HG03442 (cell line): ENCODE measurements at regions not wholly inside any gene's neighbourhood (a gene's known extent, or its start where the extent isn't known, plus 50 kb on each side); places are given as distances from the start of the nearest gene placed in this dataset.
"Not testable (repeated sequence)": the region's sequence is repeated elsewhere in the genome, so short reads cannot be mapped to it uniquely, and the experiment has no call there.

Source experiments
- ATAC-seq: cut with Tn5 transposase; IDR thresholded peaks from one replicate; pipeline ENCODE4 v1.9.1; 2021; ENCODE audit warnings: mild to moderate bottlenecking, moderate library complexity; ENCODE audit not compliant: unreplicated experiment

GRCh38 chr15:77944002-77944867, 133.3 kb downstream of the TBC1D2B start:
- ATAC-seq: no peak

DNA sequence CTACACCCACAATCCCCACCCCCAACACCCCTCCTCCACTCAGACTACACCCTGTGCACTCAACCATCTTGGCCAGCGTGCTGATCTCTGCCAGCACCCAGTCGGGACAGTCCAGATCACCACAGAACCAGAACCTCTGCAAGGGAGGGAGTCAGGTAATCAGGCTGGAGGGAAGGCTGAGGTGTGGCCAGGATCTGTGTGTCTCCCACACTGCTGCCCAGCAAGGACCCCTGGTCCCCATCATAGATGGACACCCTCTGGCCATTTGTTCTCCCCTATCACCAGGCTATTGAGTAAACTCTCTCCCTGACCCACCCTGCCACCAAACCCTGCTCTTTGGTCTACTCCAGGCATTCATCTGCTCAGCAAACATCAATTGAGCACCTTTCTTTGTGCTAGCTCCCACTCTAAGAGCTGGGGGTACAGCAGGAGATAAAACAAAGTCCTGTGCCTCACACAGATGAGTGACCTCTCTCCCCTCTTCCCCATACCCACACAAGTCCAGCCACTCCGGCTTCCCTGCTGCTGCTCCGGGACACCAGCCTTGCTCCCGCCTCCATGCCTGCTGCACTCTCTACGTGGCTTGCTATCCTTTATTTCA, 134.8 kb downstream of the TBC1D2B start:
- ATAC-seq: no peak

DNA sequence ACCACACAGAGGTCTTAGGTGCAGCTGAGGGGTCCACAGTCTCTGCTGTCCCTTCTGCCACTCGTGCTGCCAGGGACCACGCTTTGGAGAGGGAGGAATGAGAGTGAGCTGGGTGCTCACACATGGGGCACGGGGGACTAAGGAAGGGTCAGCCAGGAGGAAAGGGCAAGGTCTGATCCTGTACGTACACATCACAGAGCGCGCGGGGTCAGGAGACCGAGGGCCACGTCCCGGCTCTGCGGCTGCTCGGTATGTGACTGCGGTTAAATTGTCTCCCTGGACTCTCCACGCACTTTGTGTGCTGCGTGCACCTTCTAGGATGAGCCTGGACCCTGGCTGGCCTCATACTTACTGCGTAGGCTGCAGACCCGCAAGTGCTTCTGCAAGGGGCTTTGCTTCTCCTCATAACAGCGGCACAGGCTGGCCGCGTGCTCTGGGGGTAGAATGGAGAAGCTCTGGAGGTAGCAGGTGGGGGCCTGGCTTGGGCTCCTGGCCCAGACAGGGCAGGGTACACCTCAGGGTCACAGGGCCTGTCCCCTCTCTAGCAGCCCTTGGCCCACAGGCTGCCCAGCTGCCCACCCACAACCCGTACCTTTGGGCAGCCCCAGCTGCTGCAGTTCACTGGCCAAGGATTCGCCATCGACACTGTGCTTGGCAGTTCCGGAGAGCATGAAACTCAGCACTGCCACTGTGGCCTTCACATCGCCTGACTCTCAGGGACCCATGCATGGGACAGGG, 136.3 kb downstream of the TBC1D2B start:
- not testable (repeated sequence) for ATAC-seq

DNA sequence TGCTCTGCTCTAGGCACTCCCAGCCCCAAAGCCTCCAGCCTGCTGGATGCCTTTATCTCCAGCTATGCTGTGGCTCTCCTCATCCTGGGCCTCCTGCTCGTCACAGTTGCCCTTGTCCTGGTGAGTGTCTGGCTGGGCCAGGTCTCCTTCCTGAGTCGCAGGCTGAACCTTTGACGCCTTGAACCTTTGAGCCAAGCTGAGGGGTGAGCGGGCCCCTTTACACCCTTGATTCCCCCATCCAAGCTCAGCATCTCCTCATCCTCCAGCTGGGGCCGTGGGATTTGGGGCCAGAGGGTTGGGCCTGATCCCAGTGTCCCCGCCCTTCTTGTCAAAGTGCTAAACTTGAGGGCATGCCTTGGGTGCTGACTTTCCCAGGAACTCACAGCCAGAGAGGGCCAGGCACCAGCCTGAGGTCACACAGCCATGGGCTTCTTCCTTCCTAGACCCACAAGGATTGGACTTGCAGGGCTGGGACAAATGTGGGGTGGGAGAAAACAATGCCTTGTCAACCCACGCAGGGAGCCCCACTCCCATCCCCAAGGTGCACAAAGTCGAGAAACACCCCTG, 137.0 kb downstream of the TBC1D2B start:
- no peak for ATAC-seq

DNA sequence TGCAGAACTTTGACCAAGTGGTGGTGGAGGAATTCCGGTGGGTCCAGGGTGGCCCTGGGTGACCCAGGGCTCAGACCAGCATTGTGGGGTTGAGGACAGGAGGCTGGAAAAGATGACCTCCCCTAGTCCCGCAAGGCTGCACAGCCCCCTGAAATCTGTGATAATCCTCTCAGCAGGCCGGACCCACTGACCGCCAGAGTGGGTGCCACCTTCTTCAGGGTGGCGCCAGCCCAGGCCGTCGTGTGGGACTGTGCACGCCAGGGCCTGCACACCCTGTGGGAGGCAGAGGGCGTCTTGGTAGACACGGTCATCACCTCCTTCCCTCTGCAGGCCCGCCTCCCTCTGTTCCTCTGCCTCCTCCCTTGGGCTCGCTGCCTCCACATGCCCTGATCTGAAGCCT, 137.7 kb downstream of the TBC1D2B start:
- ATAC-seq: no peak

GRCh38 chr15:77939026-77939425, 138.5 kb downstream of the TBC1D2B start:
- not testable (repeated sequence) for ATAC-seq

GRCh38 chr15:77938546-77938945, 139.0 kb downstream of the TBC1D2B start:
- ATAC-seq: not testable (repeated sequence)

GRCh38 chr15:77936567-77936966, 140.9 kb downstream of the TBC1D2B start:
- not testable (repeated sequence) for ATAC-seq

DNA sequence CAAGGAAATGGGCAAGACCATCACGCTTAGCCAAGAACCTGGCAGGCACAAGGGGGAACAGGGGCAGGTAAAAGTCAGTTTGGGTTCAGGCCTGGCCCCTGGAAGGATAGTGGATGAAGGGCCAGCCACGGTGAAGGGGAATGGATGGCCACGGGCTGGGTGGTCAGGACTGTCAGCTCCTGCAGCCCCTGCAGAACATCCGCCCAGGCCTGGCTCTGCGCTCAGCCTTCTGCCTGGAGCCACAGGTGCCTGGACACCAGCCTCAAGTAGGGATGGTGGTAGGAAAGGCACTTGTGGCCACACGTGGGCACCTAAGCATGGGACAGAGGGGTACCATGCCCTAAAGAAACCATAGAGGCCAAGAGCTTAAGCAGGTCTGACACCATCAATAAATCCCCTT, 143.0 kb downstream of the TBC1D2B start:
- ATAC-seq: not testable (repeated sequence)

GRCh38 chr15:77930907-77931306, 146.6 kb downstream of the TBC1D2B start:
- ATAC-seq: not testable (repeated sequence)

GRCh38 chr15:77930490-77930889, 147.0 kb downstream of the TBC1D2B start:
- ATAC-seq: not testable (repeated sequence)

DNA sequence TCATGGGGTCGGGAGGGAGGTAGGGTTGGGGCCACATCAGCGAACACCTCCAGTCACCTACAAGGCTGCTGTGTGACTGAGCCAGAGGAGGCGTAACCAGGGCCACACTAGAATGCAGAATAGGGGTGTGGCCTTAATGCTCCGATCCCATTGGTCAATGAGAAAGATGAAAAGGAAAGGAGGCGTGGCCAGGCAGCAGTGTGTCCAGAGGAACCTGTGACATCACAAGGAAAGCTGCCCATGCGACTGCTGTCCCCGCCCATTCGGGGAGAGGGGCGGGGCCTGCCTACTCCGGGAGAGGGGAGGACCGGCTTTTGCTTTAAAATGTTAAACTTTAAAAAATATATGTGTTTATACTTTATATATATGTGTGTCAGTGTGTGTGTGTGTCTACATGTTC, 150.7 kb downstream of the TBC1D2B start:
- ATAC-seq: not testable (repeated sequence)

DNA sequence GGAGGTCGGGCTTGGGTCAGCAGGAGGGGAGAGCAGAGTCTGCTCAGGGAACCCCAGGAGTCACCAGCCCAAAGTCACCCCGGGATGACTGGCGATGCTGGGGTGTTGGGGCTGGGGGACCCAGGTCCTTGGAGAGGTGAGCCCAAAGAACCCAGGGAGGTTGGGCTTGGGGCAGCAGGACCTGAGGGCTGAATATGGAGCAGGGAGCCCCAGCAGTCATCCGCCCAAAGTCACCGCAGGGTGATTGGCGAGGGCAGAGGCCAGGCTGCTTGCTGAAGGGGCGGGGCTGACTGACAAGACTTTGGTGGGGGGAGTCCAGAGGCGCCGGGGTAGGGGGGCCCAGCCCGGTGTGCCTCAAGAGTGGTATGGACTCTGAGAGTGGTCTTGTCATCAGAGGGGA, 151.2 kb downstream of the TBC1D2B start:
- ATAC-seq: not testable (repeated sequence)

GRCh38 chr15:77925101-77925500, 152.4 kb downstream of the TBC1D2B start:
- not testable (repeated sequence) for ATAC-seq

DNA sequence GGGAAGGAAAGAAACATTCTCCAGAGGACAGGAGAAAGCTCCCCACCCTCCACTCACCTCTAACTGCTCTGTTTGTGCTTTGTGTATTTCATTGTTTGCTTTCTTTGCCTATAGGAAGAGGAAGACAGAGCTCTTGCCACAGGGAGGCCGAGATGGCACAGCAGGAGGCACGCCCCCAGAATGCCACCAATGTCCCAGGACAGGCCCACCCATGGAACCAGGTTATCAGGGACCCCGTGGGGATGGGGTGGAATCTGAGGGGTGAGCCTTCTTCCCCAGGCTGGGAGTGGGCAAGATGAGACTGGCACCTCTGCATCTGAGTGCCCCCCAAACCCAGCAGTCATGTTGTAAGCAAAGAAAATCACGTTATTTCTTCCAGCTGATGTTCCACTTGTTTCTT, 155.8 kb downstream of the TBC1D2B start:
- no peak for ATAC-seq

- not testable (repeated sequence) for ATAC-seq
These were observed 160.4 kb downstream of the TBC1D2B start for GRCh38 chr15:77916966-77917635.

- not testable (repeated sequence) for ATAC-seq
These were observed 161.6 kb downstream of the TBC1D2B start for GRCh38 chr15:77915961-77916330.

DNA sequence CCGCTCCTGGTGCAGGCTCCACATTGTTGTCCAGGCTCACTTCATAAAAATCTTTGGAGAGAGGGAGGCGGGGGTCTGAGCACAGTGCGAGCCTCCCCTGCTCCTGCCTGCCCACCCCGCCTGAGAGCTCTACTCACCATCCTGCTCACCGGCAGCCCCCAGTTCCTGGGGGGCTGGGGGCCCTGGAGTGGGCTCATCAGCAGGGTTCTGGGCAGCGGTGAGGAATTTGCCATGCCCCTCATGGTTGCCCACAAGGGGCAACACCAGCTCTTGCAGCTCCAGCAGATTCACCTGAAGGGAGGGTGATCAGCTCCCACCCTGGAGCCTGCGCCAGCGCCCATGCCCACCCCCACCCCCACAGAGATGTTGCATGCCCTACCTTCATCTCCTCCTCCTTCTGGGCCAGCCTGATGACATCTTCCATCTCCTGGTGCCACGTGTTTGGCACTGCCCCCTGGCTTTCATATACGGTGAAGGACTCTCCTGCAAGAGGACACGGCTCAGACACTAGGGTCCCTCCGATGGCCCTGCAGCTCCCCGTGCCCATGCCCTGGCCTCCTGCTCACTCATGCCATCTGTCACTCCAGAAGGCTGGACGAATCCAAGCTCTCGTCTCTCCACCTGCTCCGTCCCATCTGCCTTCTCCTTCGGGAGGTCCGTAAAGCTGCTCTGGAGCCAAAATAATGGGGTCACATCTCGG, 162.1 kb downstream of the TBC1D2B start:
- ATAC-seq: no peak

- not testable (repeated sequence) for ATAC-seq
These were observed 163.0 kb downstream of the TBC1D2B start for GRCh38 chr15:77914531-77914930.
